B cell (primary cell): ENCODE measurements at regions not wholly inside any gene's neighbourhood (a gene's known extent, or its start where the extent isn't known, plus 50 kb on each side); places are given as distances from the start of the nearest gene placed in this dataset.
"Not testable (repeated sequence)": the region's sequence is repeated elsewhere in the genome, so short reads cannot be mapped to it uniquely, and the experiment has no call there.

ENCODE experiments used
- ATAC-seq: fragments of 200-7000 bp; cut with Tn5 transposase; one replicate; pipeline ENCODE4 v1.10.0; 2021; ENCODE audit warnings: low read depth, mild to moderate bottlenecking, moderate number of reproducible peaks, moderate library complexity
- CTCF ChIA-PET: fragments of 350-600 bp; sonication (Branson Sonifier 250); formaldehyde crosslinking; loops from one replicate; lab custom pipeline; 2021; ENCODE audit warnings: antibody characterized with exemption, inconsistent platforms; lab: Charles Lee
- POLR2A ChIA-PET: fragments of 350-600 bp; sonication (Branson Sonifier 250); formaldehyde crosslinking; loops from one replicate; lab custom pipeline; 2021; ENCODE audit warnings: antibody characterized with exemption; lab: Charles Lee
- DNase-seq: peaks from one replicate; pipeline ENCODE4 v3.0.0; 2013
- H2AFZ ChIP-seq: 2 replicates; pipeline ENCODE4 v1.6.1; 2012; ENCODE audit warnings: mild to moderate bottlenecking, low read depth, low read length; ENCODE audit not compliant: insufficient read depth, poor library complexity, severe bottlenecking
- H3K27ac ChIP-seq, 2 donors: 1 replicate in 1 of 2; 2 replicates in 1 of 2; pipeline ENCODE4 v1.5.1; 2012 to 2013; ENCODE audit warnings: low read length in 2 of 2, mild to moderate bottlenecking in 2 of 2, moderate library complexity in 1 of 2
- H3K27me3 ChIP-seq, 4 experiments: fragments of 200-600 bp in 1 of 4; sonication (generic) in 1 of 4; replicated peaks in 1 of 4; 1 replicate in 2 of 4; 2 replicates in 2 of 4; pipeline versions ENCODE4 v1.6.1 to v1.7.0; 2013 to 2016; ENCODE audit warnings: low read length in 3 of 4, mild to moderate bottlenecking in 2 of 4, mixed read lengths in 1 of 4, moderate library complexity in 1 of 4; ENCODE audit not compliant: insufficient read depth in 4 of 4, control insufficient read depth in 3 of 4; ENCODE audit errors: control extremely low read depth in 1 of 4
- H3K36me3 ChIP-seq, 2 experiments: replicated peaks in 1 of 2; 1 replicate in 1 of 2; 2 replicates in 1 of 2; pipeline versions ENCODE4 v1.6.1 to v1.7.1; 2013; ENCODE audit warnings: low read length in 1 of 2; ENCODE audit not compliant: insufficient read depth in 2 of 2, control insufficient read depth in 1 of 2; ENCODE audit errors: control extremely low read depth in 1 of 2, extremely low read depth in 1 of 2
- H3K4me1 ChIP-seq, 2 donors: fragments of 200-600 bp in 1 of 2; sonication (generic) in 1 of 2; 1 replicate in 1 of 2; 2 replicates in 1 of 2; pipeline versions ENCODE4 v1.5.1 to v1.6.1; 2013 to 2017; ENCODE audit warnings: low read length in 2 of 2; ENCODE audit not compliant: control insufficient read depth in 2 of 2, insufficient read depth in 2 of 2
- H3K4me2 ChIP-seq: replicated peaks from 2 replicates; pipeline ENCODE3; 2012; ENCODE audit warnings: mild to moderate bottlenecking, low read depth, low read length; ENCODE audit not compliant: poor library complexity, severe bottlenecking
- H3K4me3 ChIP-seq, 5 experiments: fragments of 200-600 bp in 1 of 5; sonication (generic) in 1 of 5; 1 replicate in 3 of 5; 2 replicates in 2 of 5; pipeline versions ENCODE4 v1.5.1 to v1.7.0; 2011 to 2016; ENCODE audit warnings: low read length in 4 of 5, mild to moderate bottlenecking in 4 of 5, low read depth in 2 of 5, control low read depth in 1 of 5, moderate library complexity in 1 of 5; ENCODE audit not compliant: insufficient read depth in 1 of 5; ENCODE audit errors: control extremely low read depth in 1 of 5, extremely low read depth in 1 of 5
- H3K79me2 ChIP-seq: fragments of 200-600 bp; sonication (generic); one replicate; pipeline ENCODE4 v1.6.0; 2016; ENCODE audit warnings: low read length; ENCODE audit not compliant: control insufficient read depth, insufficient read depth
- H3K9ac ChIP-seq: fragments of 200-600 bp; sonication (generic); 2 replicates; pipeline ENCODE4 v1.6.1; 2017; ENCODE audit warnings: mild to moderate bottlenecking, low read length, moderate library complexity
- H3K9me3 ChIP-seq, 3 donors: one replicate each; pipeline versions ENCODE4 v1.6.1 to v1.7.1; 2013; ENCODE audit warnings: low read length in 2 of 3; ENCODE audit not compliant: control insufficient read depth in 2 of 3, insufficient read depth in 1 of 3; ENCODE audit errors: control extremely low read depth in 1 of 3
- H4K20me1 ChIP-seq: 2 replicates; pipeline ENCODE4 v1.6.0; 2012; ENCODE audit warnings: mild to moderate bottlenecking, low read length; ENCODE audit not compliant: insufficient read depth, control insufficient read depth, poor library complexity, severe bottlenecking
- H3K27ac Mint-ChIP-seq: one replicate; pipeline ENCODE4 v1.8.0; 2021; ENCODE audit warnings: mixed read lengths
- H3K27me3 Mint-ChIP-seq: one replicate; pipeline ENCODE4 v1.8.0; 2021; ENCODE audit warnings: mixed read lengths
- H3K4me1 Mint-ChIP-seq: one replicate; pipeline ENCODE4 v1.8.0; 2021; ENCODE audit warnings: mixed read lengths
- H3K4me3 Mint-ChIP-seq: one replicate; pipeline ENCODE4 v1.8.0; 2021; ENCODE audit warnings: mixed read lengths
- H3K9me3 Mint-ChIP-seq: one replicate; pipeline ENCODE4 v1.8.0; 2022; ENCODE audit warnings: mixed read lengths; ENCODE audit not compliant: insufficient read depth
- EZH2 ChIP-seq: IDR thresholded peaks from 2 replicates; pipeline ENCODE4 v1.6.1; 2012; ENCODE audit warnings: borderline replicate concordance, low read depth, mild to moderate bottlenecking, moderate library complexity, low read length; ENCODE audit not compliant: insufficient read depth, poor library complexity, severe bottlenecking
- WGBS: methylation state at CpG from one replicate; pipeline ENCODE4 v1.1.5; 2013; ENCODE audit warnings: missing lambda C conversion rate; ENCODE audit not compliant: insufficient coverage; 5-methylcytosine and 5-hydroxymethylcytosine counted together
- intact Hi-C: fragments of 100-400 bp; cut with micrococcal nuclease; formaldehyde crosslinking; loops from one replicate; pipeline ENCODE4 v1.10.0; 2022
- TF ChIP-seq, protein P1 (sequence below): fragments of 200-600 bp; IDR thresholded peaks from one replicate; pipeline ENCODE4 v1.8.0; 2022; ENCODE audit warnings: antibody characterized with exemption, mild to moderate bottlenecking

DNA sequence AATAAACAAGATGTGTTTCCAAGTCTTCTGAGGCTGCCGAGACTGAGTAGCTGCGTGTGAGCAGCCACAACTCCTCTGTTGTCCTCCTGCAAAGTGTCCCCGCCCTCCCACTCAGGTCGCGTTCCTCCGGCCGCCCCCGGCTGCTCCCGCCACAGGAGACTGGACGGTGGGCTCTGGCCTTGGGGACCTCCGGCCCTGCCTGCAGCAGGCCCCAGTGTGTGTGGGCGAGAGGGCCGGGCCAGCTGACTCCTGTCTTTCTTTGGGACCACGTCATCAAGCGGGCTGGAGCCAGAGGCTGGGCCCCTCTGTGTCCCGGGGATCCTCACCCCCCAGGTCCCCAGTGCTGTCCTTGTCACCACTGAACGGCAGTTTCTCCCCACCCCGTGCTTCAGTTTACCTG lies 175.3 kb downstream of the NPIPB11 start:
- peaks cover 11% of the 10 kb centered on the region for H3K4me1 Mint-ChIP-seq
- no peak overlapping the region for H3K4me3 Mint-ChIP-seq
- no peaks in the 10 kb centered on the region for H3K27me3 Mint-ChIP-seq
- ChIA-PET CTCF (no interaction called here), POLR2A (no interaction called here)
- TF ChIP-seq, protein P1, sequence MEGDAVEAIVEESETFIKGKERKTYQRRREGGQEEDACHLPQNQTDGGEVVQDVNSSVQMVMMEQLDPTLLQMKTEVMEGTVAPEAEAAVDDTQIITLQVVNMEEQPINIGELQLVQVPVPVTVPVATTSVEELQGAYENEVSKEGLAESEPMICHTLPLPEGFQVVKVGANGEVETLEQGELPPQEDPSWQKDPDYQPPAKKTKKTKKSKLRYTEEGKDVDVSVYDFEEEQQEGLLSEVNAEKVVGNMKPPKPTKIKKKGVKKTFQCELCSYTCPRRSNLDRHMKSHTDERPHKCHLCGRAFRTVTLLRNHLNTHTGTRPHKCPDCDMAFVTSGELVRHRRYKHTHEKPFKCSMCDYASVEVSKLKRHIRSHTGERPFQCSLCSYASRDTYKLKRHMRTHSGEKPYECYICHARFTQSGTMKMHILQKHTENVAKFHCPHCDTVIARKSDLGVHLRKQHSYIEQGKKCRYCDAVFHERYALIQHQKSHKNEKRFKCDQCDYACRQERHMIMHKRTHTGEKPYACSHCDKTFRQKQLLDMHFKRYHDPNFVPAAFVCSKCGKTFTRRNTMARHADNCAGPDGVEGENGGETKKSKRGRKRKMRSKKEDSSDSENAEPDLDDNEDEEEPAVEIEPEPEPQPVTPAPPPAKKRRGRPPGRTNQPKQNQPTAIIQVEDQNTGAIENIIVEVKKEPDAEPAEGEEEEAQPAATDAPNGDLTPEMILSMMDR: no peak
- TF ChIP-seq EZH2: no peak
- Histone ChIP-seq H4K20me1 (no peaks in the 10 kb centered on the region), H3K4me2 (no peak overlapping the region), H3K4me1 (peaks cover 0 to 5% of the 10 kb centered on the region in 2 donors), H3K27ac (no peak overlapping the region), H3K4me3 (no peak overlapping the region), H2AFZ (no peak overlapping the region), H3K9ac (no peak overlapping the region), H3K79me2 (no peaks in the 10 kb centered on the region), H3K36me3 (no peaks in the 10 kb centered on the region), H3K27me3 (no peaks in the 10 kb centered on the region), H3K9me3 (peaks cover 0 to 5% (median 0%) of the 10 kb centered on the region in 3 donors)
- ATAC-seq (no peak), DNase-seq (no peak)
- WGBS: 97% methylated on average over 13 of the region's 18 CpGs
- no peaks in the 10 kb centered on the region for H3K9me3 Mint-ChIP-seq
- intact Hi-C loops: no loop called here
- no peak overlapping the region for H3K27ac Mint-ChIP-seq

DNA sequence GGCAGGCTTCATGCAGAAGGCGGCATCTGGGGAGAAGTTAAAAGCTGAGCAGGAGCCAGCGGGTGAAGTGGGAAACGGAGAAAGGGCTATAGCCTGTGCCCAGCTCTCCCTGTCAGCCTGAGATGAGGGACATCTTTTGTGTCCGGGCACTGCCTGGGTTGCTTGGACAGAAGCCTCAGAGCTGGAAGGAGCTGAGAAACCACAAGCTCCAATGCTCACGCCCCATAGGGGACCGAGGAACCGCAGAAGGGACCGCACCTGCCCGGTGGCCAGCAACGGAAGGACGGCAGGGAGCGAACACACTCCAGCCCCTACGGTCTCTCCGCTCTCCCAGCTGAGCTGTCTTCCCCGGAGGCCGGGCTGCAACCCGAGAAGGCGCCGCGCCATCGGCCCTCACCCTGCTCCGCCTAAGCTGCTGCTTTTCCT lies 175.8 kb downstream of the NPIPB11 start:
- Mint-ChIP-seq H3K4me3 (no peak overlapping the region), H3K27me3 (no peaks in the 10 kb centered on the region), H3K4me1 (peaks cover 11% of the 10 kb centered on the region), H3K9me3 (no peaks in the 10 kb centered on the region), H3K27ac (no peak overlapping the region)
- peaks cover 0 to 5% (median 0%) of the 10 kb centered on the region in 3 donors for H3K9me3 ChIP-seq
- 94% methylated on average over 17 of the region's 22 CpGs for WGBS
- H3K9ac ChIP-seq: no peak overlapping the region
- intact Hi-C loops: no loop called here
- no peak for TF ChIP-seq EZH2
- TF ChIP-seq, protein P1: no peak
- H2AFZ ChIP-seq: no peak overlapping the region
- H3K4me1 ChIP-seq: peaks cover 0 to 5% of the 10 kb centered on the region in 2 donors
- H3K79me2 ChIP-seq: no peaks in the 10 kb centered on the region
- ATAC-seq: no peak
- DNase-seq: no peak
- ChIA-PET CTCF (no interaction called here), POLR2A (no interaction called here)
- no peaks in the 10 kb centered on the region for H3K27me3 ChIP-seq
- no peak overlapping the region for H3K4me3 ChIP-seq
- no peak overlapping the region for H3K4me2 ChIP-seq
- H3K27ac ChIP-seq: no peak overlapping the region
- no peaks in the 10 kb centered on the region for H4K20me1 ChIP-seq
- no peaks in the 10 kb centered on the region for H3K36me3 ChIP-seq

DNA sequence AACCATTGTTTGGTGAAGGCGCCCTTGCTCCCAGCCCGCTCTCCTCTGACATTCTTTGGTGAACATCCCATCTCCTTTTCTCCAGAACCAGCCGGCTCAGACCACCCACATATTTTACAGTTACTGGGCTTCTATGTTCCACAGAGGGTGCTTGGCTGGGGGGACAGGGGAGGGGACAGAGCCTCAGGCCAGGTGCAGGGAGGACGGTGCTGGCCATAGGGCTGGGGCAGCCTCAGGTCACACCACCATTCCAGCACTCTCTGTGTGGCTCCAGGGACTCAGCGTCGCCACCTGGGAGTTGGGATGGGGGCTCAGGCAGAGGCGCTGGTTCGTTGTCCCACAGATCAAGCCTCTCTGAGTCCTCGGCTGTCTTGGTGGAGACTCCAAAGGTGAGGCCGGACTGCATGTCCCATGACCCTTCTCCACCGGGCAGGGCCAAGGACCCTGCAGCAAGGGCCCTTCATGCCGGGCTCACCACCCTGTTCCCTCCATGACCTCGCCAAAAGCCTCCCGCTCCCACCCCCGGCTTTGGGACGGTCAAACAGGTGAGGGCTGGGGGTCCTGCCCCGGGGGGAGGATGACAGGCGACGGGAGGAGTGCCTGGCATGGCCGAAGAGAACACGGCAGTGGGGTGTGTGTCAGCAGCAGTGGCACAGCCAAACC lies 176.4 kb downstream of the NPIPB11 start:
- POLR2A ChIA-PET, DNase-seq, H3K36me3 ChIP-seq: not testable (repeated sequence)

More for the DNA sequence above, 176.4 kb downstream of the NPIPB11 start:
- H3K9me3 Mint-ChIP-seq, H3K9ac ChIP-seq, H3K4me3 Mint-ChIP-seq, ATAC-seq, H3K27ac ChIP-seq, H3K27me3 ChIP-seq, H3K27me3 Mint-ChIP-seq, H4K20me1 ChIP-seq, intact Hi-C loops, H3K4me2 ChIP-seq, H3K4me1 ChIP-seq, H2AFZ ChIP-seq, H3K27ac Mint-ChIP-seq, H3K4me3 ChIP-seq, H3K9me3 ChIP-seq, CTCF ChIA-PET, H3K79me2 ChIP-seq: not testable (repeated sequence)
- 99% methylated on average over 15 of the region's 21 CpGs for WGBS
- peaks cover 11% of the 10 kb centered on the region for H3K4me1 Mint-ChIP-seq
